ENCODE measurements at regions not wholly inside any gene's neighbourhood (a gene's known extent, or its start where the extent isn't known, plus 50 kb on each side); places are given as distances from the start of the nearest gene placed in this dataset.

DNA sequence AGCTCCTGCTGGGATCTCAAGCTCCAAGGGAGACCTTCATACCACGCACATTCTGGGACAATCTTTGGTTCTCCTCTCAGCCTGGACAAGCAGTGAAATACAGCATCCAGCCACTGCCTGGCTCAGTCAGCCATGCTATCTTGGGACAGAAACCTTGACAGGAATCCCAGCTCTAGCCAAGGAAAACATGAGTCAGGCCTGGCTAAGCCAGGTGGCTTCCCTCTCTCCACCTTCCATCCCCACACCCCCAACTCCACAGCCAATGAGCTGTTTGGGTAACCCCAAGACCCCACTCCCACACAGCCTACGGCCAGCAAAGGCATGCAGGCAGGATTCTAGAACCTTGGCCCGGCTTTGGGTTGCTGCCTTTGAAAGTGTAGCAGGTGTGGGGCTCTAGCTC lies 64.9 kb downstream of the MCFD2 start:
- peaks cover 3% of the 10 kb centered on the region for H3K36me3 Mint-ChIP-seq (ENCODE audit: low read depth, unreplicated experiment)
- TF ChIP-seq, protein P1, sequence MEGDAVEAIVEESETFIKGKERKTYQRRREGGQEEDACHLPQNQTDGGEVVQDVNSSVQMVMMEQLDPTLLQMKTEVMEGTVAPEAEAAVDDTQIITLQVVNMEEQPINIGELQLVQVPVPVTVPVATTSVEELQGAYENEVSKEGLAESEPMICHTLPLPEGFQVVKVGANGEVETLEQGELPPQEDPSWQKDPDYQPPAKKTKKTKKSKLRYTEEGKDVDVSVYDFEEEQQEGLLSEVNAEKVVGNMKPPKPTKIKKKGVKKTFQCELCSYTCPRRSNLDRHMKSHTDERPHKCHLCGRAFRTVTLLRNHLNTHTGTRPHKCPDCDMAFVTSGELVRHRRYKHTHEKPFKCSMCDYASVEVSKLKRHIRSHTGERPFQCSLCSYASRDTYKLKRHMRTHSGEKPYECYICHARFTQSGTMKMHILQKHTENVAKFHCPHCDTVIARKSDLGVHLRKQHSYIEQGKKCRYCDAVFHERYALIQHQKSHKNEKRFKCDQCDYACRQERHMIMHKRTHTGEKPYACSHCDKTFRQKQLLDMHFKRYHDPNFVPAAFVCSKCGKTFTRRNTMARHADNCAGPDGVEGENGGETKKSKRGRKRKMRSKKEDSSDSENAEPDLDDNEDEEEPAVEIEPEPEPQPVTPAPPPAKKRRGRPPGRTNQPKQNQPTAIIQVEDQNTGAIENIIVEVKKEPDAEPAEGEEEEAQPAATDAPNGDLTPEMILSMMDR (IDR thresholded peaks at IDR 0.05; ENCODE audit: unreplicated experiment), result no peak
- peaks cover 21% of the 10 kb centered on the region for H3K4me1 Mint-ChIP-seq (ENCODE audit: unreplicated experiment)
- no peak overlapping the region for H3K27ac Mint-ChIP-seq (ENCODE audit: unreplicated experiment)
- no peaks in the 10 kb centered on the region for H3K27me3 Mint-ChIP-seq (ENCODE audit: unreplicated experiment)
- no peaks in the 10 kb centered on the region for H3K9me3 Mint-ChIP-seq (ENCODE audit: unreplicated experiment)
- H3K4me3 Mint-ChIP-seq (ENCODE audit: unreplicated experiment), result no peak overlapping the region
- DNase-seq (ENCODE audit: low spot score), result no peak

DNA sequence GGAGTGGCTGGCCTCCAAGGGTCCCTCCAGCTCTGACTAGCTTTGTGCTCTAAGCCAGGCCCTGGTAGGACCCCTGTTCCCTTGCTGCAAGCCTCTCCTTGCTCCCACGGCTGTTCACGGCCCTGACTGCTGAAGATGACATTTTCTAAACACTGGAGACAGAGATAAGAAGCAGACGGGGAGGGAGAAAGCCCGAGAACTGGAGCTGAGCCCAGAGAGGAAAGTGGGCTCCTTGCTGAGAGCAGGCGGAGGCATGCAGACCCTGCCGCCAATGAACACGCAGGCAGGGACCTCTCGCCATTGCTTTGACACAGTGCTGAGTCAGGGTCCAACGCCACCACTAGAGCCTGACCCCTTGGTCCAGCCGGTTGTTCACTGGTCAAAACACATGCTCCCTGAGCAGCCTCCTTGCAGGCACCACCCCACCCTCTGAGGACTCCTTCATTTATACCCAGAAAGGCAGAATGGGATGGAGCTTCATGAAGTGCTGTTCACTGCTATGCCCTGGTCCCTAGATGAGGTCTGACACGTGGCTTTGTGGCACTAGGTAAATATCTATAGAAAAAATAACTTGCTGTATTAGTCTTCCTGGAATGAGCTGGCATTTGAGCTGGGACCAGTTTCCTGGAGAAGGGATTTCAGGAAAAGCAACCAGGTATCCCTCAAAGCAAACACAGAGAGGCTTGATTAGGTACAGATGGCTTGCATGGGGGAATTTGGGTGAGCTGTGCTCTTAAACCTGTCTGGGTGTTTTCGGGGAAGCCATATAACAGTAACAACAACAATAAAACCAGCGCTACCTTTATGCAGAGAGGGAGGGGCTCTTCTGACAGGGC lies 65.7 kb downstream of the MCFD2 start:
- no peaks in the 10 kb centered on the region for H3K9me3 Mint-ChIP-seq (ENCODE audit: unreplicated experiment)
- H3K4me1 Mint-ChIP-seq (ENCODE audit: unreplicated experiment), result peaks cover 26% of the 10 kb centered on the region
- H3K27ac Mint-ChIP-seq (ENCODE audit: unreplicated experiment), result no peak overlapping the region
- TF ChIP-seq, protein P1 (IDR thresholded peaks at IDR 0.05; ENCODE audit: unreplicated experiment), result no peak
- no peaks in the 10 kb centered on the region for H3K27me3 Mint-ChIP-seq (ENCODE audit: unreplicated experiment)
- DNase-seq (ENCODE audit: low spot score), result no peak
- no peaks in the 10 kb centered on the region for H3K36me3 Mint-ChIP-seq (ENCODE audit: low read depth, unreplicated experiment)
- no peak overlapping the region for H3K4me3 Mint-ChIP-seq (ENCODE audit: unreplicated experiment)

DNA sequence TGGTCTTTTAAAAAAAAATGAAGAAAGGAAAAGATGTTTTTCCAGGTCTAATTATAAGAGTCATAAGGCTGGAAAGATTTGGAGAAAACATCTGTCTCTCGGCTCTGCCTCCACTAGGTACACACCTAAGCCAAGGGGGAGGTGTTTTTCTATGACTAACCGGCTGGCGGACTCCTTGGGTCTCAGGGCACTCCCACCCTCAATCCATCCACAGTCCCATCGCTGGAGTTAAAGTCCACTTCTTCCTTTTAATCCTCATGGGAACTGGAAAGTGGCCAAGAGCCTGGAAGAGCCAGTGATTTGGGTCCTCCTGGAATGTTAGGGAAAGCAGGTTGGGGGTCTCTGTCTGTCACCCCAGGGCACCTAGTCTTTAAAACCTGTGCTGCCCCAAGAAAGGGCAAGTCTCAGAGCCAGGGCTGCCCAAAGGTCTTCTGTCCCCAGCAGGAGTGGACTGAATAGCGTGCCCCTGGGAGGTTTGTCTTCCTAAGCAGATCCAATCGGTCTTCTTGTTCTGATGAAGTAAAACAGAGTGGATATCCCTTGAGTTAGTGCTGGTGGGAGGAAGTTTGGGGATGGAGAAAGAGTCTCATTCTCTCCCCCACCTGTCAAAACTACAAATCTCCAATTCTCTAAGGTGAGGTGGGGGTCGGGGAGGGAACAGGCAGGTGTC lies 66.4 kb downstream of the MCFD2 start:
- H3K4me3 Mint-ChIP-seq (ENCODE audit: unreplicated experiment), result no peak overlapping the region
- H3K27me3 Mint-ChIP-seq (ENCODE audit: unreplicated experiment), result no peaks in the 10 kb centered on the region
- H3K27ac Mint-ChIP-seq (ENCODE audit: unreplicated experiment), result no peak overlapping the region
- no peaks in the 10 kb centered on the region for H3K9me3 Mint-ChIP-seq (ENCODE audit: unreplicated experiment)
- no peak for DNase-seq (ENCODE audit: low spot score)
- H3K36me3 Mint-ChIP-seq (ENCODE audit: low read depth, unreplicated experiment), result no peaks in the 10 kb centered on the region
- TF ChIP-seq, protein P1 (IDR thresholded peaks at IDR 0.05; ENCODE audit: unreplicated experiment), result no peak
- peaks cover 23% of the 10 kb centered on the region for H3K4me1 Mint-ChIP-seq (ENCODE audit: unreplicated experiment)

DNA sequence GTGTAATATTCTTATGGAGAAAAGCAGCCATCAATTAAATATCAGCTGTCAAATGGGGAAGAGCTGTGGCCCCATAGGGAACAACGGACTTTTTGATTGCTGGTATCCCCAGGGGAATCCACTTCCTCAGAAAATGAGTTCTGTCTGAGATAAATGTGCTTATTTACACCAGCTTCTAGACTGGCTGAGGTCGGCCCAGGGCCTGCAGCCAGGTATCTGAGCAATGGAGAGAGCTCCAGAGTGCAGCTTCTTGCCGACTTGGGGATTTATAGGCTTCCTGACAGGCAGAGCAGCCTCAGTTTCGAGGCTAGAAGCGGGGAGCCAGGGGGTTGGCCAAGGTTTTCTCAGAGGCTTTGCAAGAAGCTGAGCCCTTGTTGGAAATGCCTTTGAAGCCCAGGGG lies 67.2 kb downstream of the MCFD2 start:
- H3K27ac Mint-ChIP-seq (ENCODE audit: unreplicated experiment), result no peak overlapping the region
- no peaks in the 10 kb centered on the region for H3K9me3 Mint-ChIP-seq (ENCODE audit: unreplicated experiment)
- no peaks in the 10 kb centered on the region for H3K27me3 Mint-ChIP-seq (ENCODE audit: unreplicated experiment)
- TF ChIP-seq, protein P1 (IDR thresholded peaks at IDR 0.05; ENCODE audit: unreplicated experiment), result no peak
- peaks cover 23% of the 10 kb centered on the region for H3K4me1 Mint-ChIP-seq (ENCODE audit: unreplicated experiment)
- H3K4me3 Mint-ChIP-seq (ENCODE audit: unreplicated experiment), result no peak overlapping the region
- DNase-seq (ENCODE audit: low spot score), result no peak
- H3K36me3 Mint-ChIP-seq (ENCODE audit: low read depth, unreplicated experiment), result no peaks in the 10 kb centered on the region
